T-helper 2 cell treated with Interferon-gamma antibody and Interleukin-4, amounts not matched to agents 100 ng/mL and 5 ng/mL, for 36 hours (primary cell): ENCODE measurements at regions not wholly inside any gene's neighbourhood (a gene's known extent, or its start where the extent isn't known, plus 50 kb on each side); places are given as distances from the start of the nearest gene placed in this dataset.
"Not testable (repeated sequence)": the region's sequence is repeated elsewhere in the genome, so short reads cannot be mapped to it uniquely, and the experiment has no call there.

Experiments
- intact Hi-C: fragments of 100-400 bp; cut with micrococcal nuclease; formaldehyde crosslinking; loops from one replicate; pipeline ENCODE4 v1.15.1; 2023

GRCh38 chr3:181609030-181609767 is 102.5 kb upstream of the SOX2 start:
- intact Hi-C loops = no loop called here

DNA sequence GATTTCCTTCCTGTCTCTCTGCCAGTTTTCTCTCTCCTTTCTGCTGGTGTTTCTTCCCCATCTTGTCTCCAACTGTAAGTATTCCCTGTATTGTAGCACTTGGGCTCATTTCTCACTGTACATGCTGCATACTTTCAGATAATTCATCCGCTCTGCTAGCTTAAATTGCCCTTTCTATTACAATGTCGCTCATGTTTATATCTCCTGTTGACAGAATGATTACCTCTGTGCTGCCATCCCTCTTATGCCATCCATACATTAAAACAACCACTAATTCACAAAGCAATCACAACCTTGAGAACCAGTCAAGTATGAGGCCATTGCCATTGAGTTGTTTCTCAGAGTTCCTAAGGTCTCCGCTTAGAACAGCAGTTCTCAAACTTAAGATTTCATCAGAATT is 107.5 kb upstream of the SOX2 start:
- intact Hi-C loops = no loop called here

- intact Hi-C loops = no loop called here
These were observed 115.6 kb upstream of the SOX2 start for GRCh38 chr3:181596126-181596525.

GRCh38 chr3:181590939-181591338 is 120.8 kb upstream of the SOX2 start:
- intact Hi-C loops = not testable (repeated sequence)

DNA sequence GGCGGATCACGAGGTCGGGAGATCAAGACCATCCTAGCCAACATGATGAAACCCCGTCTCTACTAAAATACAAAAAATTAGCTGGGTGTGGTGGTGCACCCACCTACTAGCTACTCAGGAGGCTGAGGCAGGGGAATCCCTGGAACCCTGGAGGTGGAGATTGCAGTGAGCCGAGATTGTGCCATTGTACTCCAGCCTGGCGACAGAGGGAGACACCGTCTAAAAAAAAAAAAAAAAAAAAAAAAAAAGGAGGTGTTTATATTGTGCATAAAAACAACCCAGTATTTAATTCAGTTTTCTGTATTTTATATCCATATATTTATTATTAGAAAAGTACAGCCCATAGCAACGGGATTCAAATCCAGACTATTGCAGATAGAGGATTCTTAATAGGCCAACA is 129.1 kb upstream of the SOX2 start:
- intact Hi-C loops = no loop called here

GRCh38 chr3:181581656-181582055 is 130.1 kb upstream of the SOX2 start:
- intact Hi-C loops = no loop called here

- intact Hi-C loops = no loop called here
These were observed 133.0 kb upstream of the SOX2 start for GRCh38 chr3:181578743-181579142.

DNA sequence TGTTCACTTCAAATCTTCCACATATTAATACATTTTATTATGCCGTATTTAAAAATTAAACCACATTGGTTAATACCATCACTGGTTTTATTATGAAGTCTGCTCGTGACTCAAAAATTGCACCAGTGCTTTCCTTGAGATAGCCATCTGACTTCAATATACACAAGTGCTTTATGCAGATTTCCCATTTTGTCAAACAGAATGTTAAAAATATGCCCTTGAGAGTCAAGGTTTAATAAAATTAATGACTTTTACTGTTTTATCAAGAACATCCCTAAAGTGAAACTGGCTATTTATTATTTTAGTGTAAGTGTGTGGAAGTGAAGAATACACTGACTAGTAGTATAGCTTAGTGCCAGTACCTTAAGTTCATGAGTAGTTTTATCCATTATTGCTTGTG is 139.3 kb upstream of the SOX2 start:
- intact Hi-C loops = no loop called here

- intact Hi-C loops = no loop called here
These were observed 141.3 kb upstream of the SOX2 start for GRCh38 chr3:181570472-181570871.

GRCh38 chr3:181569356-181569940 is 142.3 kb upstream of the SOX2 start:
- intact Hi-C loops = no loop called here

DNA sequence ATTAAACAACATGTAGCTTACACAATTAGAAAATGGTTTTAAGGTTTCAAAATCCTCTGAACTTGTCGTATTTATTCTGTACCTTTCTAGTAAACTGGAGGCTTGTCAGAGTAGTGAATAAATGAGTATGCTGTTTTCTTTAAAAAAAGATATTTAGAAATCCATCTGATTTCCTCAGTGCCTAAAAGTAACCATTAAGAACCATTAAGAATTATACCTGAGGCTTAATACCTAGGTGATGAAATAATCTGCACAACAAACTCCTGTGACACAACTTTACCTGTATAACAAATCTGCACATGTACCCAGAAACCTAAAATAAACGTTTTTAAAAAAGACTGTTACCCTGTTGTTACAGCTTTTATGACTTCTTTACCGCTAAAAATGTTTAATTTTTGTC is 143.0 kb upstream of the SOX2 start:
- intact Hi-C loops = no loop called here

GRCh38 chr3:181568248-181568647 is 143.5 kb upstream of the SOX2 start:
- intact Hi-C loops = no loop called here

DNA sequence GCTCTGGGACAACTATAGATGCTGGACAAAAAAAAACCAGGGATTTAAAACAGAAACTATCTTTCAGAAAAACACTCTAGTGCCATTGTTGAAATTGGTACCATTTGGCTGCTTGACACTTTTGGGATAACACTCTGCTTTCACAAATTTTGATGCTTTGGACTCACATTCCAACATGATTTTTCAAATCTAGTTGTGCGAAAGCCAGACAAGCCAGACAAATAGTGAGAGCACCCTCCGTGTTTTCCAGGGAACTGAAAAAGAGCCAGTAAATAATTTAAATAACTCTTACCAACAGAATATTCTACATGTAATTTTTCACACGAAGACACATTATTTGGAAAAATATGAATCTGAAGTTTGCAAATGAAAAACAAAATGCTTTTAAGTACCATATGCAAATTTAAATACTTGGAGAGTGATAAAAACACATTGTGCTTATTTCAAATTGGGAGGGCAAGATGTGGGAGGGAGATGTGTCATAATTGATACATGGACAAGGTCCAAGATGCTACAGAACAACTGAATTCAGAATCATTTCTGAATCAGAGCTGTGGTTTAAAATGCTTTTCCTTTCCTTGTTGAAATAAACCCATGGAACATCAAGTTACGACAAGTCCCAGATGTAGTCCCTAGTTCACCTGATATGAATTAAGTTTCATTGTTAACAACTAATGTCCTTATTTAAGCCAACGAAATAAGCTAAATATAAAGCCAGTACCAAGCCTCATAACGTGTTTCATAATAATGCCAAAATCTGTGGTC is 144.2 kb upstream of the SOX2 start:
- intact Hi-C loops = no loop called here

DNA sequence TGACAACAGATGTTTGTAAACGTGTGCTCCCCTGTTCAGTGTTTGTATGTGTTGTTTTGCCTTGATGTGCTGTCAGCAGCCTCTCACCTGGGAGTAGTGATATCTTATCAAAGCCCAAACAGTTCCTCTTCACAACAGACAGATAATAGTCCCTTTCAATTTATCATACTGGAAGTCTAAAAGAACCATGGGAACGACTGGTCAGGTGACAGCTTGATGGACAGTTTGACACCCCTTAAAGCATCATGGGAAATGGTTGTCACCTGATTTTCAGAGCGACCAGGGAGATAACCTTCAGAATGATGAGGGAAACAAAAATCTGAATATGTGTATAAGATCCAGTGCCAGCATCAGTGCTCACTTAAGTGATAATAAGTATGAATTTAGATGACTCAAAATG is 146.3 kb upstream of the SOX2 start:
- intact Hi-C loops = no loop called here

GRCh38 chr3:181564222-181564621 is 147.5 kb upstream of the SOX2 start:
- intact Hi-C loops = no loop called here

DNA sequence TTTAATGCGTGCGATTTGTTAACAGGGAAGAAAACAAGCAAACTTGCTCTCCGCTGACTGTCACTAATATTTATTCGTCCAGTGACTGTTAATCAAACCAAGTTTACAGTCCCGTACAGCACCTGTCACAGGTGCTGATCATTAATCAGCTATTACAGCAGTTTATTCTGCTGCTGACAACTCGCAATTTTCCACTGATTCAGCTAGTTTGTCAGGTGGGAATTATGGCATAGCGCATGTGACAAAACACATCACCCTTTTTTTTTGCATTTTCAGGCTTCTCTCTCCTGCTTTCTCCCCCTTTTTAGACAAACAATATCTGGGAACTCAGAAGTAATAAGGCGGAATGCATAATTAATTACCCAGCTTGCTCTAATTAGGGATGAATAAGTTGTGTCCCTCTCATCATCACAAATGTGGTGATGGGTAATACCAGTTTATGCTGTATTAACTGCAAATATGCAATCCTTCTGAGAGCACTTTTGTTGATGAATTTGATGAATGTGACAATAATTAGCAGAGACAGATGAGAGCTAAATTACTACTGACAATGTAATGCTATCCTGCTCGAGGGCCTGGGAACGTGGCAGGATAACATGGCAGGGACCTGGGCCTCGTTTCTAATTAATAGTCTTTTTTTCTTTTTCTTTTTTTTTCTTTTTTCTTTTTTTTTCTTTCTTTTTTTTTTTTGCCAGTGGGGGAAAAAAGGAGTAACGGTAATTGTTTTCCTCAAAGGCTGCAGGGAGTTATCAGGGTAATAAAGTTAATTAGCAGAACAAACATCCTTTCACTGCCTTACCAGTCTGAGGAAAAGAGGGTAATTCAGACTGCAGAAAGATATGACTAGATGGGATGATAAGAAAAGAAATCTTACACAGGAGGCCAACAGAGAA is 150.3 kb upstream of the SOX2 start:
- intact Hi-C loops = no loop called here

DNA sequence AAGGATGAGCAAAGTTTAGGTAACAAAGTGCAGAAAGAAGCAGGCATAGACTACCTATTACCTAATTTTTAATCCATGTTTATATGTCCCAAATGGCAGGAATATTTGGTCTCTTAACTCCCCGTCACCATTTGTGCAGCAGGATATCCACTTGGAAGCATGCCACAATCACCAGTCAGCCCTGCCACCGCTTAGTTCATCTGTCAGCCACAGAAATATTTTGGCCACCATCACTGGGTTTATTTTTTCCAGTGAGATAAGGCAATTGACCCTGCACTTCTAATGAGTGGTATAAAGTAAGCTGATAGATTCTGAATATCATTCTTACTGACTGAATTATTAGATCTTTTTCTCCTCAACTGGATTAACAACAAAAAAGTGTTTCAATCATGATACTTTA is 152.9 kb upstream of the SOX2 start:
- intact Hi-C loops = no loop called here

- intact Hi-C loops = no loop called here
These were observed 156.0 kb upstream of the SOX2 start for GRCh38 chr3:181555681-181556080.

DNA sequence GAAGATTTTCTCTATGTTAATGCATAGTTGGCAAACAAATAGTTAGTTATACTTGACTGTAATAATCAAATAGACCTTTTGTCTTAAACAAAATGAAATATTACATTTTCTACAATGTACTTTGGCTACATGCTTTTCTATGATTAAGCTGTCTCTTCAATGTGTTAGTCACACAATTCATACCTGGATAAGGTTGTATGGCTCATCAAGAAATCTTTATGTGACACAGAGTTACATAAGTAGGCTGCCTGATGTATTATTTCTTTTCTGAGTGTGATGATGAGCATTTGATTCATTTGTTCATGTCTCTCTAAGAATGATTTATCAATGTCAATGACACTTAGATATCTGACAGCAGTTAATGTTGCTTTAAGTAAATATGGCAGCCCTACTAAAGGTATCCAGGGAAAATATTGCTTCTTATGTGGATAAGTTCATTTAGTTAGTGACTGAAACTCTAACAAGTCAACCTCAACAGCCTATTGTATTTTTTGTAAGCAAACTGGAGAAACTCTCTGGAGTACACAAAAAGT is 157.4 kb upstream of the SOX2 start:
- intact Hi-C loops = no loop called here

- intact Hi-C loops = no loop called here
These were observed 162.5 kb upstream of the SOX2 start for GRCh38 chr3:181549266-181549665.

DNA sequence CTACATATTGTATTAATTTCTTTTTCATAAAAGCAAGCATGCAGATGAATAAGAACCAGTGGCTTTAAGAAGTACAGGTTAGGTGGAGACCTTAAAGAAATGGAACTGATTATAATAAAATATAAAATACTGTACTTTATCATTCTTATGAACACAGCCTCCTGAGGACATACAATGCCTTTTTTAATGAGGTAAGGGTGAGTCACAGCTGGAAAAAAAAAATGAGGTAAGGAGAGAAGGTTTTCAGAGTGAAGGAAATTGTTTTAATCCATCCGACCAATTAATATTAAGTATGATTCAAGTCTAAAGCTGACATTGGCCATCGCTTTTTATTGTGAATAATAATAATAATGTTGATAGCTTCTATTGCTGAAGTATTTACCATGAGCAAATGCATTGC is 170.3 kb upstream of the SOX2 start:
- intact Hi-C loops = no loop called here
